Germinal center (tissue), 1 donor: ENCODE measurements at regions not wholly inside any gene's neighbourhood (a gene's known extent, or its start where the extent isn't known, plus 50 kb on each side); places are given as distances from the start of the nearest gene placed in this dataset.
"Not testable (repeated sequence)": the region's sequence is repeated elsewhere in the genome, so short reads cannot be mapped to it uniquely, and the experiment has no call there.

Experiments used
- DNase-seq: peaks from one replicate; pipeline ENCODE4 v3.0.0; 2012; ENCODE audit warnings: mixed read lengths, low spot score

DNA sequence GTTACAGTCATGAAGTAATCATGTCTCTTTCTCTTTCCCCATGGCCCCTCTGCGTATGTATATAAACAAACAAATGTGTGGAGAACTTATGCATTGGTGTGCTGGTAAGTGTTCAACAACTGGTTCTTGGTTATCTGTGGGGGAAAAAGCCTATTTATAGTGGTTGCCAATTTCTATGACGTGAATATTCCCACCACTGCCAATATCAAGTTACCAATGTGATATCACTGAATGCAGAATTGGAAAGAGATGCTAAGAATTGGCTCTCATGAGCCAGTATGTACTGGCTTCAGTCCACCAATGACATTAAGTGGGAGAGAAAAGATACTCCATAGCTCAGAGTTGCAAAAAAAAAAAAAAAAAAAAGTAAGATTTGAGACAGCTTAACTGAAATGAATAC lies 399.7 kb downstream of the REEP3 start:
- DNase-seq: no peak

DNA sequence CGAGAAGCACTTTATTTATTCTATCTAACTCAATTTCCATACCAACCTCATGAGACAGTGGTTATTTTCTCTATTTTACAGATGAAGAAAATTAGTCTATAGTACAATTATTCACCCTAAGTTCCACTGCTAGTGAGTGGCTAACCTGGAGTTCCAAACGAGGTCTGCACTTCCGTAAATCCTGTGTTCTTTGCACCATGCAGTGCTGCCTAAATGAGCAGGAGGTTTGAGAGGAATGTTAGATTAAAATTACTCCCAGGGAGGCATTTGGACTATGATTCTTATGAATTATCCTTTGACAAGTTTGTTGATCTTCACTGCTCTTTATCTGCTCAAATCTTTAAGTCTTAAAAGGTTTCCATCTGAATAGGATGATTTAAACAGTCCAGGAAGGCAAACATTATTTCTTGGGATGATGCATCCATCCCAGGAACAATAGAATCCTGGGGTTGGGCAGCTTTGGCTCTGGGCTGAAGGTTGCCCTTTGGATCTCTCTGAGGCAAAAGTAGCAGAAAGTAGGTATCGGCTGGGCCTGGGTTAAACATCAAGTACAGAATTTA lies 400.8 kb downstream of the REEP3 start:
- DNase-seq: no peak

DNA sequence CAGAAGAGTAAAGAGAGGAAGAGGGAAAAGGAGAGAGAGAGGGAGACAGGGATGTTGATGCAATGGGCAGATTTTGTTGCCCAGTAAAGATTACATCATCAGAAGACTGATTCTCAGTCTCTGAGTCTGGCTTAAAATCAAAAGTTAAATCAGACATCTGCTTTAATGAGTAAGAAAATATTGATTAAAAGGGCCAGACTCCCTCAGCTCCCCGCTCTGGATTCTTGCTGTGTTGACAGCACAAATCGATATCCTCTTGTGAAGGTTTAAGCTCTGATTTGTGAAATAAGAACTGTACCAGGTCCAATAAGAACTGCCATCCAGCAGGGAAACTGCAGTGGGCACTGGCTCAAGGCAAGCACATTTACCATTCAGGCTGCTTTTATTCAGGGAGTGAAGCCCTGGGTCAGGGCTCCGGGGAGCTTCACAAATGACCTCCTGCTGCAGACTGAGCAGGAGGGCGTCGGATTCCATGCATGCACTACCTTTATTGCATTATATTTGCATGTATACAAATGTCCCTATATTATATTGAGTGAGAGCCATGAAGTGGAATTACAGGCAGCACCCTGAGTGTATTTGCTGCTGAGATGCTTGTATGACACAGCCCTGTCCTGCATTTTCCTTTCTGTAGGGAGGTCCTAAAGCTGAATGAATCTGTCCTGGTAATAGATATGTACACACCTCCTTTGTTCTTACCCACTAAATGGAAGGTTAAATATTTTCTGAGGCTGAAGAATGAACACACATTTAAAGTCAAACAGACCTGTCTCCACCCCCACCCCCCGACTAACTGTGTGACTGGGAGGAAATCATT lies 401.5 kb downstream of the REEP3 start:
- no peak for DNase-seq

DNA sequence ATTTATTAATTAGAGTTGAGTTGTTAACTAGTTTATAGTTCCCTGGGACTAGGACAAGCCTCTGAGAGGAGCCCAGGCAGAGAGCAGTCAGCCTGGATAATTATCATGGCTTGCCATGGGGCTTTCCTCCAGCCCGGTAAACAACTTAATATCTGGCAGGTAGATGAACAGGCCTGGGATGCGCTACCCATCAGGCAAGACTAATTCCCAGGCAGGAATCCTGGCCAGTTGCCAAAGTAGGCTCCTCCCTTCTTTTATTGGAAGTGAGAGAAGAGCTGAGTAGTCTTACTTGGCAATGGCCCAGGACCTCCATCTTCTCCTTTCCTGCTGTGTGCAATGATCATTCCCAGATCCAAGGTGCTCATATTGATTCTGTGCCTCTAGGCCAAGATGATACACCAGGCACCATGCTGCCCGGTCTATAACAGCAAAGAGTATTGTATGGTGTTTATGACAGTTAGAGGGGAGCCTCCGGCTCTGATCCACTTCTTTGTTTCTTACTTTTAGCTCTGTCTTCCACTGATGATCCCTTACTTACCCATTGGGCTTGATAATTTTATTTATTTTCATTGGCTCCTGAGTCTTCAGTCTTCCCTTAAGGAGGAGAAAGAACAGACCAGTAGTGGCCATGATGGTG lies 408.7 kb downstream of the REEP3 start:
- no peak for DNase-seq

DNA sequence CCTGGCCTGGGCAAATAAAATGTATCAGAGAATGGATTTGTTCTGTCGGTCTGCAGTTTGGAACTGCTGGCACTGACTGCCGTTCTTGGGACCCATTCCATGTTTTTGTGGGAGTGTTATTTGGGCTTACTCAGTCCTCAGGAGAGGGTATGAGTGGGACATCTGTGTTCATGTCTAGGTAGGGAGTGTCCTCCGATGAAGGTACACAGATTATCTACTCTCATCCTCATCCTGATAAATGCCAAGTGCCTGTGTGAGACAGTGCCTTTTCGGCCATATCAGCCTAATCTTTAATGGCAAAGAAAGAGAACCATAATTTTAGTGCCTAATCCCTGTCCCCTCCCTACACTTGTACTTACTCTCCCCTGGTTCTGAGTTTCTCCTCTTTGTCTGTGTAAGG lies 409.4 kb downstream of the REEP3 start:
- DNase-seq: no peak

DNA sequence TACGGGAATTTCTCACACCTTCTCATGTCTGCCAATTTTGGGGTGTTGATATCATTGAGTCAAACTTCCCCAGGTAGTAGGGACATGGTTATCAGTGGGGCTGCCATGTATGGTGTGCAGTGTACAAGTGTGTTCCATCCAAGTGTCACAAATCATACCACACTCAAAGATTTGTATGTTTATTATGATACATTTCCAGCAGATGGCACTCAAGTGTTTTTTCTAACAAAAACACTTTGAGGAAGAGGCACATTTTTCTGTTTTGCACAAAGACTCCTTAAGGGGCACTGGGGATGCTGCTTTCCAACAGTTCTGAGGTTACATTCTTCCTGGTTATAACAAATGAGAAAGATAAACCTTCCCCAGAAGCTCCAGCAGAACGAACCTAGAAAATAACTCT lies 414.5 kb downstream of the REEP3 start:
- DNase-seq: peak; percentile 2

DNA sequence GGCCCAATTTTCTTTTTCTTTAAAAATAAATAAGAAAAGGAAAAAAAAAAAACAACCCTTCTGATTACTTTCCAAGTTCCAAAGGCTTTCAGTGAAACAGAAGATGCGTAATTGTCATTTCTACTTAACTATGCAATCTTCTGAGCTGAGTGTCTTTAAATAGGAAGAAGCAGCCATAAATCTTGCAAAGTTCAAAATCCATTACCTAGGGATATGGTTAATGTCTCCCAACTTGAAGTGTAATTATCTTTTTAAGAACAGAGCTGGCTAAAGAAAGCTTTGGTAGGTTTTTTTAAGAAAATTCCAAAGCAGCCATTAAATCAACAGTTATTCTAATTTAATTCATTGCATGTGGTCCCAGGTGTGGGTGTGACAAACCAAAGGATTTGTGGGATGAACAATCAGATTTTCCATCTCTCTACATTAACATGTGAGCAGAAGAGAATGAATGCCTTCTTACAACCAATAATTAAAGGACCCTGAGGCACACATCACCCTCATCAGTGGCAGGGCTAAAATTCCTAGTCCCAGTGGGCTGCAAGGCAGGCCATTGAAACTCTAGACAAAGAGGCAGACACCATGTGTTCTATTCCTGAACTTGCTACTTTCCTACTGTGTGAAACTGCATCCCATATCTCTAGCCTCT lies 419.2 kb downstream of the REEP3 start:
- DNase-seq: no peak

DNA sequence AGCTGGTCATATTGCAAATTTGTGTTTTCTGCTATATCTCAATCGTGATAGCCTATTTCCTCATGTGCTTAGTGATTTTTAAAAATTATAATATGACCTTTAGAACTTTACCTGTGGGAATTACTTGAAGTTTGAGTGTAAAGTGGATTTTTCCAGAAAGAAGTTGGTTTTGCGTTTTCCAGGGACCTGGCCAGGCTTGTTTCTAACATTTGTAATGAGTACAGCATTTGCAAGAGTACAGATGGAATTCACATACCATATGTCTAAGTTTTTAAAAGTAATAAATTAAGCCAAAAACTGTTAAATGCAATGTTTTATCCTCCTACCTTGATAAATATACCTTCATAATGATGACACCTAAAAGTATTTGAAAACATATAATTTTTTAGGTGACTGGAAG lies 443.2 kb downstream of the REEP3 start:
- DNase-seq: no peak

DNA sequence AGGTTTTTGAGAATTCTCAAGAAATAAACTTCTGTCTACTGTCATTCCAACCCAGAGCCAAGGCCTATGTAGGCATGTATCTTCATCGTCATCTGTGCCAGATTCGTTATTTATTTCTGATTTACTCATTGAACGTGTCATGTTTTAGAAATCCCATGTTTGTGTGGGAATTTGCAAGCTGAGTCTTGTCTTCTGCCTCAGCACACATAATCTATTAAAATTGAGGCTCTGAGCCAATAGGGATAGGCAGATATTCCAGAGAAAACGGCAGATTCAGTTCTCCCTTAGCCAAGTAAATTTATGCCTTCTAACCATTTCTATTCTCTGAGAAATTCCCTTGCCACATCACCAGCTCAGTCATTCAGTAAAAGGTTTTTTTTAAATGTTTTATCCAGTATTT lies 444.6 kb downstream of the REEP3 start:
- no peak for DNase-seq

DNA sequence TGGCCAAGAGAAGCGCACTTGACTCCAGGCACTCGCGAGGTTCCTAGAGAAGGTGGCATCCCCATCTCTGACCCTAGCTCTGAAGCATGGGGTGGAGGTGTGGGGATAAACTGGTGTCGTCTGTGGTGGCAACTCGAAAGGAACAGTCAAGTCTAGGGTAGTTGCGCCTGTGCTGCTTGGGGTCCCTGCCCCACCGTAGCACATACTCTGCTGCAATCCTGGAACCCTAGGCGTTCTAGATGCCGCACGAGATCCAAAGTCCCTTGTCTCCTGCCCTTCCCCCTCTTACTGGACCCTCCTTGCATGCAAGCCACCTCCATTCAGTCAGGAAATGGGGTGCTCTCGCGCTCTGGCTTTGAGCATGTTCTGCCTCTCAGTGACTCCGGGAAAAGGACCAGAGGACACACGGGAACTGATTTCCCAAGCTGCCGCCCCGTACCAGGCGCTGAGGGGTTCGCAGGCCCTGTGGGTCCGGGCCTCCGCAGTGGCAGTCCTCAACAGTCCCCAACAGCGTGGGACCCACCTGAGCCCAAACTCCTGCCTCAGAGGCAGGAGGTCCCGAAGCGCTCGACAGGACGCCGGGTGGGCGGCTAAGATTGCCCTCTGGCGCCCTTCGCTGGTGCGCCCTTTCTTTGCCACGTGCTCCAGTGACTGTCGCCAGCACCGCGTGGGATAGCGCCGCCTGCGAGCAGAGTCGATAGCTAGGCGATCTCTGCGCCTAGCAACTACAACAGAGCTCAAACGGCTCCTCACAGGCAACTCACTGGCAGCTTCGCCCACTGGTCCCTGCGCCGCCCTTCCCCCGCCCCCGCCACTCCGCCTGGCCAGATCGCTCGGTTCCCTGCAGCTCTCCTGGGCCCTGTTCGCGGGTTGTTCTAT lies 452.0 kb downstream of the REEP3 start:
- no peak for DNase-seq

DNA sequence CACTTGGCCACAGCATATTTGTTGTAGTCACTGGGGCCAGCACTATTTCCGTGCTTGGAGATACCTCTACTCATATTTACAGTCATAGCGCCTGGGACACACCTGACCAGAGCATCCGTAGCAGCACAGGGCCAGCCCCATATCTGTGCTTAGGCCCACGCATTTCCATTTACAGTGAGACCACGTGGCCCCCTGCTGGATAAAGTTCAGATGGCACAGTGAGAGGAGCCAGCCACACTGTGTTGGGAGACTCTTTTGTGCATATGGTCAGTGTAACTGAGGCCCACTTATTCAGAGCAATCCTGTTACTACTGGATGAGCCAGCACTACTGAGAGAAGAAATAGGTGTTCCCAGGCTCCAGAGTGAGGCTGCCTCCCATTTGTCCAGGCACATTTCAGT lies 455.3 kb downstream of the REEP3 start:
- DNase-seq: peak; percentile 41

DNA sequence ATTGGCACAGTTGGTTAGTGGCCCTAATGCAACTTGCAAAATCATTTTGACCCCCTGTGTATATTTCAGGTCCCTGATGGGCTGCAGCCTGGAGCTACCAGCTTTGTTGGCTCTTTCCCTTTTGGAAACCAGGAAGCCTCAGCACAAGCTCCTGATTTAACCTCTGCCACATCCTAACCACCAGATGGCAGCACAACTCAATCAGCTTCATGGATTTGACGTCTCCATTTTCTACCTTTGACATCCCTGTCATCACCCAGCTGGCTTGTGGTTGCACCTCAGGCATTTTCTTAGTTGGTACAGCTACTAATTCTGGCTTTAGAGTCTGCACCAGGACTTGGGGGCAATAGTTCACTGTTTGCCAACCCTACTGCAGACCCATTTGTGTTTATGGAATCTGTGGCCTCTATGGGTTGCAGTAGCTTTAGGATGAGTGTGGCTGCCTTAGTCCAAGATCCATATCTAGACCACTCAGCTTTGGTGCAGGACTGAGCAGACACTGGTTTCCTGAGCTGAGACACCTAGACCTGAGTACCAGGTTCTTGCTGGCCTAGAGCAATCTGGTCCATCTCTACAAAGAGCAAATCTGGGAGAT lies 456.2 kb downstream of the REEP3 start:
- peak; percentile 55 for DNase-seq

DNA sequence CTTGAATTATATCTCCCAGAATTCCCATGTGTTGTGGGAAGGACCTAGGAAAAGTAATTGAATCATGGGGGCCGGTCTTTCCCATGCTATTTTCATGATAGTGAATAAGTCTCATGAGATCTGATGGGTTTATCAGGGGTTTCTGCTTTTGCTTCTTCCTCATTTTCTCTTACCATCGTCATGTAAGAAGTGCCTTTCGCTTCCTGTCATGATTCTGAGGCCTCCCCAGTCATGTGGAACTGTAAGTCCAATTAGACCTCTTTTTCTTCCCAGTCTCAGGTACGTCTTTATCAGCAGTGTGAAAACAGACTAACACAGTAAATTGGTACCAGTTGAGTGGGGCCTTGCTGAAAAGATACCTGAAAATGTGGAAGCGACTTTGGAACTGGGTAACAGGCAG lies 459.7 kb downstream of the REEP3 start:
- not testable (repeated sequence) for DNase-seq

DNA sequence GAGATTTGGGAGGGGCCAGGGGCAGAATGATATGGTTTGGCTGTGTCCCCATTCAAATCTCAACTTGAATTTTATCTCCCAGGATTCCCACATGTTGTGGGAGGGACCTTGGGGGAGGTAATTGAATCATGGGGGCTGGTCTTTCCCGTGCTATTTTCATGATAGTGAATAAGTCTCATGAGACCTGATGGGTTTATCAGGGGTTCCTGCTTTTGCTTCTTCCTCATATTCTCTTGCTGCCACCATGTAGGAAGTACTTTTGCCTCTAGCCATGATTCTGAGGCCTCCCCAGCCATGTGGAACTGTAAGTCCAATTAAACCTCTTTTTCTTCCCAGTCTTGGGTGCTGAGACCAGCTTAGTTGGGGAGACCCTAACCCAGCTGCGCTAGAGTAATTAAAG lies 462.9 kb downstream of the REEP3 start:
- not testable (repeated sequence) for DNase-seq

DNA sequence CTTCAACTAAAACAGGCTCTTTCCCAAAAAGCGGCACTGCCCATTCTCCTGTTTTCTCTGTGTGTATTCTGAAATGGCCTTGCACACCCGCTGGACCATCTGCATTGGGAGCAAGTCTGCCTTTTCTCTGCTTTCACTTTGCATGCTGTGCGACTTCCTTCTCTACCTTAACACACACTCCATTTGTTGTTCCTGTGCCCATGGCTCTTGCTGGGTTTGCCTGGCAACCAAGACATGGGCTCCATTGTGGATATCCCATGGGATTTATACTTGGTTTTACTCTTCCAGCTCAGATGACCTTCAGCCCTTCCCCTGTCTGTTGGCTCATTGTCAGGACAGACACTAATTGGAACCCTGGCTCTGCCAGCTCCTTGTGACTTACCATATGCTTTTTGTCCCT lies 465.3 kb downstream of the REEP3 start:
- DNase-seq: no peak

DNA sequence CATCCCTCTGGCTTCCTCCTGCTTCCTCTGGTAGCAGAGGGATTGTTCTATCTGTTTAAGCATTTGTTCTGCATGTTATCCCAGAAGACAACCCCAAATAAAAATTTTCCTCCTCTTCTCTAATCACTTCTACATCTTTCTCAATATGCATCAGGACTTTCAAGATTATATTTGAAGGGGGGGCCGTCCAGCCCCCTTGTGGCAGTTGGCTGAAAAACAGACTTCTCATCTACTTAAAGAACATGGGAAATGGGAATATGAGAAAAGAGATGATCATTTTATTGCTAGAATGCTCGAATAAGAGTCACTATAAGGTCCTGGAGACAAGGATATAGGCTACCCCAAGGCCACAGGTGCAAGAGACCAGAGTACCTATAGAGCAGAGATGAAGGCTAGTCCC lies 466.0 kb downstream of the REEP3 start:
- no peak for DNase-seq

DNA sequence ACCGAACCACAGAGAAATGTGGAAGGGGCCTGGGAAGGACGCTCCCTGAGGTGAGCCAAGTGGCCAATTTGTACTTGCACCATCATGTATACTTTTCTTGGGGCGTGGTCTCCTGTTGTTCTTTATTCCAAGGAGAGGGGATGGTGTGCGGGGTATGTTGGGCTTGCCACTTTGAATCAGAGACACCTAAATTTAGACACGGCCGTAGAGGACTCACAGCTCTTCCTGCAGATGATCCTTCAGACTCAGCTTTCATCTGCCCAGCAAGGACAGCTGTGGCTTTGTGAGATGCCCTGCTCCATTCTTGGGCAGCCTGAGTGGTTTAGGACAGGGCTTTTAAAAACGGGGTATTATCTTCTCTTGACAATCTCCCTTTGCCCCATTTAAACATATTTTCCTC lies 473.2 kb downstream of the REEP3 start:
- no peak for DNase-seq

DNA sequence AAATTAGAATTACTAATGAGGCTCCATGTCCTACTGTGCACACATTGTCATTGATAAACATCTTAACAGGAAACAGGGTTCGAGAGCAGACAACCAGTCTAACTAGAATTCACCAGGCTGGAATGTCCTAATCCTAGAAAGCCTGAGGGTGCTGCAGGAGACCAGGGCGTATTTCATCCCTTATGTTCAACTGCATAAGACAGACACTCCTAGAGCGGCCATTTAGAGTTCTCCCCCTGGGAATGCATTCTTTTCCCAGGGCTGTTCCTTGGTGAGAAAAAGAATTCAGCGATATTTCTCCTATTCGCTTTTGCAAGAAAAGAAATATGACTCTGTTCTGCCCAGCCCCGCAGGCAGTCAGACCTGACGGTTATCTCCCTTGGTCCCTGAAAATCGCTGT lies 486.0 kb downstream of the REEP3 start:
- DNase-seq: no peak

DNA sequence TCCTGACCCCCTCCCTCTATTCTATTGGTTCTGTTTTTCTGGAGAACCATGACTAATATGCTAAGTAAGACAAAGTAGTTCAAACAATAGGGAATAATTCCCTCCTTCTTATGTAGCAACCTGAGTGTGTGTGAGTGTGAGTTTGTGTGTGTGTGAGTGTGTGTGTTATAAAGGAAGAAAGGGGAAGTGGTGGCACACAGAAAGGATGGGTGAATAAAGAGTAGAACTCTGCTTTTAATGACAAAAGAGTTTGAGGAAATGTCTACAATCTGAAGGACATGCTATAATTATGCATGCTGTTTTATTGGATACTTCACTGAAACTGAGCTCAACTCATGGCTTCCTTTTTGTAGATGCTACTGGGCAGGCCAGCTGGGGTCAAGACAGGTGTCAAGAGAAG lies 489.5 kb downstream of the REEP3 start:
- no peak for DNase-seq

DNA sequence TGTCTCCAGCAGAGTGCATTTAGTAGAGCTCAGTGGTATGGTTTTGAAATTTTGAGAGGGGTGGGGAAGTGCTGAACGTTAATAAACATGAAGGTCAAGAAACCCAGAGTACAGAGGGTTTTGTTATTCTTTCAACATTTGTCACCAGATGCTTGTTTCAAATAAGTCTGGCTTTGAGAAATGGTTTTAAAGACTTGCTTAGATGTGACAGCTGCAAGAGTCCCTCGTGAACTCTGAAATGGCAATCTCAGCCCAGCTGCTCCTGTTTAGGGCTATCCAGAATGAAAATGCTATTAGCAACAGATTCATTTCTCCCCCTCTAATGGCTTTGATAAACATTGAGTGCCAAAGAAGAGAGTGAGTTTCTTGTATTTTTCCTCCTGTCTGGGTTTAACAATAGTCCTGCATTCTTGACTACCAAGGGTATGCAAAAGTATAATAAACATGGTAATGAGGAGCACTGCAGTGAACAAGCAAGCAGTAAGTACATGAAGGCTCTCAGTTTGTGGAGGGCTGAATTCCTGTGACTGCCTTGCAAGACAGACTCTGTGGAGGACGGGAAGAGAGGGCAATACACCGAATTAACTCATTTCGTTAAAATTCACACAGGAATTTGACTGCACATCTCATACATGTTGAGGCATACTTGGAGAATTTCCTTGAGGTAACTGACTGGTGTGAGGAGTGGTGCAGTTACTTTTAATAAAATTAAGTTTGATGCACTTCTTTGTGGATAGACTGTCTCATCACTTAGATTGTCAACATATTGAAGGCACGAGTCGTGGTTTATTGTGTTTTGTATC lies 490.9 kb downstream of the REEP3 start:
- no peak for DNase-seq

DNA sequence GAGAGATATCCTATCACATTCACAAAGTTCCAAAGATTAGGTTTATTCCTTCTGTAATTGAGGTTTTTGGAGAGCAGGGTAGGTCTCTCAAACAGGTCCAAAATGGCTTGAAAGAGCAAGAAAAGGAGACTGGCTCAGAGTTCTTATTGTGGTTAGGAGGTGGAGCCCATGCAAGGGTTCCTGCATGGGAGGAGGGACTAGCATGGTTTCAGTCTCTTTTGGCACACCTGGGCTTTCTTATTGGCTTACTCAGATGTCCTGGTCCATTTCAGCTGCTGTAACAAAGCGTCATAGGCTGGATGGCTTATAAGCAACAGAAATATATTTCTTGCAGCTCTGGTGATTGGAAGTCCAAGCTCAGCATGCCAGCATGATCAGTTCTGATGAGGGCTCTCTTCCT lies 493.1 kb downstream of the REEP3 start:
- DNase-seq: no peak
